Thymus (tissue), 11 donors: ENCODE measurements at regions not wholly inside any gene's neighbourhood (a gene's known extent, or its start where the extent isn't known, plus 50 kb on each side); places are given as distances from the start of the nearest gene placed in this dataset.
"Not testable (repeated sequence)": the region's sequence is repeated elsewhere in the genome, so short reads cannot be mapped to it uniquely, and the experiment has no call there.

ENCODE experiments used
- DNase-seq, 9 donors: peaks; one replicate each; pipeline ENCODE4 v3.0.0-alpha.2; 2013; ENCODE audit warnings: low spot score in 9 of 9, low read depth in 6 of 9, missing footprints in 1 of 9
- H3K27ac ChIP-seq, 2 donors: one replicate each; pipeline ENCODE4 v1.5.1; 2013; ENCODE audit warnings: control low read depth in 1 of 2, low read depth in 1 of 2, low read length in 1 of 2, mild to moderate bottlenecking in 1 of 2, moderate library complexity in 1 of 2
- H3K27me3 ChIP-seq, 2 donors: one replicate each; pipeline ENCODE4 v1.5.1; 2013; ENCODE audit warnings: low read length in 1 of 2; ENCODE audit not compliant: control insufficient read depth in 2 of 2, insufficient read depth in 1 of 2
- H3K36me3 ChIP-seq, 2 donors: one replicate each; pipeline ENCODE4 v1.5.1; 2013; ENCODE audit warnings: low read length in 1 of 2, mild to moderate bottlenecking in 1 of 2, moderate library complexity in 1 of 2; ENCODE audit not compliant: control insufficient read depth in 2 of 2, insufficient read depth in 2 of 2
- H3K4me1 ChIP-seq, 2 donors: one replicate each; pipeline ENCODE4 v1.5.1; 2013; ENCODE audit warnings: low read length in 2 of 2; ENCODE audit not compliant: control insufficient read depth in 2 of 2, insufficient read depth in 2 of 2
- H3K4me3 ChIP-seq, 2 donors: one replicate each; pipeline ENCODE4 v1.5.1; 2013; ENCODE audit warnings: low read length in 2 of 2, control low read depth in 1 of 2, mild to moderate bottlenecking in 1 of 2
- H3K9me3 ChIP-seq, 2 donors: one replicate each; pipeline ENCODE4 v1.5.1; 2013; ENCODE audit warnings: low read length in 1 of 2, mild to moderate bottlenecking in 1 of 2; ENCODE audit not compliant: control insufficient read depth in 2 of 2, insufficient read depth in 1 of 2
- WGBS: extraction: QIAGEN DNeasy Blood & Tissue Kit; methylation state at CpG from one replicate; pipeline ENCODE4 v1.1.7; 2013; 5-methylcytosine and 5-hydroxymethylcytosine counted together
- donor health status: healthy.

DNA sequence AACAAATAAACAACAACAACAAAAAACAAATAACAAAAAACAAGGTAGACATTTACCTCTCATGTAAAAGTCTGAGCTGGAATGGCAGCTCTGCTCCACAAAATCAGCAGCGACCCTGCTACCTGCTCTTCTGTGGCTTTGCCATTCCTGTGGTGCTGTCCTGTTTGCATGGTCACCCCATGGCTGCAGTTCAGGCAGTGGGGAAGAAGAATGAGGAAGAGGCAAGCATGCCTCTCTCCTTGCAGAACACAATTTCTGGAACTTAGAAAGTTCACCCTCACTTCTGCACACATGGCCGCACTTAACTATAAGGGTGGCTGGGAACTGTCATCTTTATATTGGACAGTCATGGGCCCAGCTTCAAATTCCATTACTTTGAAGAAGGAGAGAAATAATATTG is 84.8 kb upstream of the GNG12 start:
- H3K9me3 ChIP-seq, result no peaks in the 10 kb centered on the region
- WGBS, result 90% methylated on average over 2 of the region's 2 CpGs

DNA sequence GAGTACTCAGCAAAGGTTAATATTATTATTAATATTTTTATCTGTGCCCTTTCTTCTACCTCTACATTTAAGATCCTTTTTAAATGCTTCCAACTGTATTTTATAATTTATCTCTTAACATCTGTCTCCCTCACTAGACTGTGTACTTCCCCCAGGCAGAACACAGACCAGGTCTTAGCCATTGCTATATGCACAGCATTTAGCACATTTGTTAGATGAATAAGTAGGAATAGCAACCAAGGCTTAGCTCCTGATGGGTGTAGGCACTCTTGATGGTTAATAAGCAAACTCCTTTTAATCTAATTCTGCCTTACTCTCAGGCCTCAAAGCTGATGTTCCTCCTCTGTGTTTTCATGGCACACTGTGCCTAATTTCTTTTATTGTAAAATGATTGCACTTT is 83.7 kb upstream of the GNG12 start:
- Histone ChIP-seq H3K9me3 (no peaks in the 10 kb centered on the region), H3K4me3 (no peak overlapping the region), H3K27me3 (no peaks in the 10 kb centered on the region), H3K27ac (no peak overlapping the region), H3K4me1 (no peaks in the 10 kb centered on the region), H3K36me3 (no peaks in the 10 kb centered on the region)
- no peak for DNase-seq

More for the DNA sequence above, 84.8 kb upstream of the GNG12 start:
- Histone ChIP-seq H3K4me3 (no peak overlapping the region), H3K36me3 (no peaks in the 10 kb centered on the region), H3K27ac (no peak overlapping the region), H3K4me1 (no peaks in the 10 kb centered on the region), H3K27me3 (no peaks in the 10 kb centered on the region)
- DNase-seq, result no peak

DNA sequence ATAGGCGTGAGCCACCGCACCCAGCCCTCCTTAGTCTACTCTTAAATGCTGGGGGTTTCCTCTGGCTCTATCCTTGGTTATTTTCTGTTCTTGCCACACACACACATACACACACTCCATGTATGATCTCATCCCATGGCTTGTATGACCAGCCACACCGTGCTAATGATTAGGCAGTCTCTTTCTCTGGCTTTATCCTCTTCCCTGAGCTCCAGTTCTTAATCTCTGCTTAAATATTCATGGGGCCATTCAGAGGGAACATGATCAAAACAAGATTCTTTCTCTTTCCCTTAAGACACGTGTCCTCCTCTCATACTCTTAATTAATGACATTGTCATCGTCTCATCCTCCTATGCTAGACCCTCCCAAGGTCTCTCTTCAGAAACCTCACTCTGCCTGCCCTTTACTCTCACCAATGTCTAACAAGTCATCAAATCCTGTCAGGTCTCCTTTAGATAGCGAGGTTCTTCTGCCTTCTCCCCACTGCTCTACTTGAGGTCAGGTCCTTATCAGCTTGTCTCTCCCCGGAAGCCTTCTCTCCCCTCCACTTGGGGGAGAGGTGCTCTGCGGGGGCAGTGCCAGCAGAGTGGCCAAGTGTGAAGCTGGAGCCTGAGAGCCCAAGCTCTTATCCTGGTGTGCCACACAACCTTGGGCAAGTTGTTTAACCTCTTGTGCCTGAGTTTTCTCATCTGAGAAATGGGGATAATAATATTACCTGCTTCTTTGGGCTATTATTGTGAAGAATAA is 83.0 kb upstream of the GNG12 start:
- Histone ChIP-seq H3K4me1 (no peaks in the 10 kb centered on the region), H3K9me3 (no peaks in the 10 kb centered on the region), H3K4me3 (no peak overlapping the region), H3K27me3 (no peaks in the 10 kb centered on the region), H3K27ac (no peak overlapping the region), H3K36me3 (no peaks in the 10 kb centered on the region)
- 82% methylated on average over 8 of the region's 8 CpGs for WGBS
- no peak for DNase-seq

DNA sequence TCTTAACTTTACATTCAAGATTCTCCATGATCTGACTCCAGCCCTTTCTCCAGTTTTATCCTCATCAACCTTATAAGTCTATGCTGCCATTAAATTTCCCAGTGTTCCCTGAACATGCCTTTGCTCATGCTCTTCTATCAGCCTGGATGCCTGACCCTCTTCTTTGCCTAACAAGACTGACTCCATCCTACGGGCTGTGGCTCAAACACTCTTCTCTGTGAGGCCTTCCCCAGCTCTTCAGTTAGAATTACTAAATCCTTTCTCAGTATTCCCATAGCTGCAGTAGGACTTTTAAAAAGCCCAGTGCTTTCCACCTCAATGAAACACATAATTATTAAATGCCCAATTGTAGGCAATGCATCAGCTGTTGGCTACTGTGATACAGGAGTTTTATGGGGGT is 76.5 kb upstream of the GNG12 start:
- DNase-seq, result no peak
- no peaks in the 10 kb centered on the region for H3K36me3 ChIP-seq
- WGBS, result 96% methylated on average over 1 of the region's 1 CpG
- no peak overlapping the region for H3K27ac ChIP-seq
- H3K4me1 ChIP-seq, result peaks cover 0 to 3% of the 10 kb centered on the region in 2 donors
- H3K4me3 ChIP-seq, result no peak overlapping the region
- no peaks in the 10 kb centered on the region for H3K9me3 ChIP-seq
- no peaks in the 10 kb centered on the region for H3K27me3 ChIP-seq

DNA sequence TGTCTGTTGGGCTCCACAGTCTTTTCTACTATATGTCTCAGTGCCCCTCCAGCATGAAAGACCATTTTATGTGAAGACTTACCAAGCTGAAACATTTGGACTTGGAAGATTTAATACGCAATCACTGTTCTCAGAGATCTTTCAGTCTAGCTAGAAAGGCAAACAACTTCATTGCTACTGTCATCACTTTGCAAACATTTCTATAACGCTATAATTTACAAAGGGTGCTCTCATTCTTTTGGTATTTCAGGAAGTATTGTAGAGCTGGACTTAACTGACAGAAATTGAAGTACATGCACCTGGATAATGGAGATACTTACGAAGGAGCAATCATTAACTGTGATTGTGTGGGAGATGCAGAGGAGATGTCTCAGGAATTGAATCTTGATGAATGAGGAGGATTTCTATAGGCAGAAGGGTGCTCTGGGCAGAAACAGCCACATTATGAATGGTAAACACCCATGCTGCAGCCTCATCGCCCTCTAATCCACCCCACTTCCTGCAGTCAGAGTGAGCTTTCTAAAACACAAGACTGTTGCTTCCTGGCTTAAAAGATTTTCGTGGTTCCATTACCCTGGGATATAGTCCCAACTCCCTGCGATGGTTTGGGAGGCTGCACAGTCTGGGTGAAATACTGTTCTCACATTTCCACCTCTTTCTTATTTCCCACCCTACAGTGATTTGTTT is 75.1 kb upstream of the GNG12 start:
- WGBS, result 64% methylated on average over 6 of the region's 6 CpGs
- Histone ChIP-seq H3K27ac (no peak overlapping the region), H3K4me3 (no peak overlapping the region), H3K4me1 (peaks cover 0 to 3% of the 10 kb centered on the region in 2 donors), H3K36me3 (no peaks in the 10 kb centered on the region), H3K27me3 (no peaks in the 10 kb centered on the region), H3K9me3 (no peaks in the 10 kb centered on the region)
- DNase-seq, result no peak

DNA sequence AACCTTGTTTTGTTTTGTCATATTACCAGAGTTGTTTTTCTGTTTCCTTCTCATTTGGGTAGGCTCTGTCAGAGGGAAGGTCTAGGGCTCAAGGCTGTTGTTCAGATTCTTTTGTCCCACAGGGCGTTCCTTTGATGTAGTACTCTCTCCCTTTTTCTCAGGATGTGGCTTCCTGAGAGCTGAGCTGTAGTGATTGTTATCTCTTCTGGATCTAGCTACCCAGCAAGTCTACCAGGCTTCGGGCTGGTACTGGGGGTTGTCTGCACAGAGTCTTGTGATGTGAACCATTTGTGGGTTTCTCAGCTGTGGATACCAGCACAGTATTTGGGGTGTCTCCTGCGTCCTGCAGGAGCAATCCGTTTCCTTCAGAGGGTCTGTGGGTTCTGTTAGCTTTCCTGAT is 74.2 kb upstream of the GNG12 start:
- WGBS, result 30% methylated on average over 4 of the region's 4 CpGs
- not testable (repeated sequence) for H3K27me3 ChIP-seq, H3K9me3 ChIP-seq, H3K27ac ChIP-seq, H3K4me1 ChIP-seq, H3K36me3 ChIP-seq, H3K4me3 ChIP-seq
- DNase-seq, result peak in 2 of 9 donors; percentile 3 to 41

DNA sequence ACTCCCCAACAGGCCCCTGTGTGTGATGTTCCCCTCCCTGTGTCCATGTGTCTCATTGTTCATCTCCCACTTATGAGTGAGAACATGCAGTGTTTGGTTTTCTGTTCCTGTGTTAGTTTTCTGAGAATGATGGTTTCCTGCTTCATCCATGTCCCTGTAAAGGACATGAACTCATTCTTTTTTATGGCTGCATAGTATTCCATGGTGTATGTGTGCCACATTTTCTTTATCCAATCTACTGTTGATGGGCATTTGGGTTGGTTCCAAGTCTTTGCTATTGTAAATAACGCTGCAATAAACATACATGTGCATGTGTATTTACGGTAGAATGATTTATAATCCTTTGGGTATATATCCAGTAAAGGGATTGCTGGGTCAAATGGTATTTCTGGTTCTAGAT is 72.7 kb upstream of the GNG12 start:
- not testable (repeated sequence) for H3K9me3 ChIP-seq, H3K27me3 ChIP-seq, H3K4me3 ChIP-seq, DNase-seq, H3K36me3 ChIP-seq, H3K27ac ChIP-seq, H3K4me1 ChIP-seq
- 93% methylated on average over 2 of the region's 2 CpGs for WGBS

DNA sequence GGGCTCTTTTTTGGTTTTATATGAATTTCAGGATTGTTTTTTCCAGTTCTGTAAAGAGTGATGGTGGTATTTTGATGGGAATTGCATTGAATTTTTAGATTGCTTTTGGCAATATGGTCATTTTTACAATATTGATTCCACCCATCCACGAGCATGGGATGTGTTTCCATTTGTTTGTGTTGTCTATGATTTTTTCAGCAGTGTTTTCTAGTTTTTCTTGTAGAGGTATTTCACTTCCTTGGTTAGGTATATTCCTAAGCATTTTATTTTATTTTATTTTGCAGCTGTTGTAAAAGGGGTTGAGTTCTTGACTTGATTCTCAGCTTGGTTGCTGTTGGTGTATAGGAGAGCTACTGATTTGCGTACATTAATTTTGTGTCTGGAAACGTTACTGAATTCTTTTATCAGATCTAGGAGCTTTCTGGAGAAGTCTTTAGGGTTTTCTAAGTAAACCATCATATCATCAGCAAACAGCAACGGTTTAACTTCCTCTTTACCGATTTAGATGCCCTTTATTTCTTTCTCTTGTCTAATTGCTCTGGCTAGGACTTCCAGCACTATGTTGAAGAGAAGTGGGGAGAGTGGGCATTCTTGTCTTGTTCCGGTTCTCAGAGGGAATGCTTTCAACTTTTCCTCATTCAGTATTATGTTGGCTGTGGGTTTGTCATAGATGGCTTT is 69.4 kb upstream of the GNG12 start:
- DNase-seq, H3K36me3 ChIP-seq, H3K9me3 ChIP-seq, H3K4me1 ChIP-seq, H3K27me3 ChIP-seq, H3K4me3 ChIP-seq, H3K27ac ChIP-seq: not testable (repeated sequence)
- 63% methylated on average over 6 of the region's 6 CpGs for WGBS

DNA sequence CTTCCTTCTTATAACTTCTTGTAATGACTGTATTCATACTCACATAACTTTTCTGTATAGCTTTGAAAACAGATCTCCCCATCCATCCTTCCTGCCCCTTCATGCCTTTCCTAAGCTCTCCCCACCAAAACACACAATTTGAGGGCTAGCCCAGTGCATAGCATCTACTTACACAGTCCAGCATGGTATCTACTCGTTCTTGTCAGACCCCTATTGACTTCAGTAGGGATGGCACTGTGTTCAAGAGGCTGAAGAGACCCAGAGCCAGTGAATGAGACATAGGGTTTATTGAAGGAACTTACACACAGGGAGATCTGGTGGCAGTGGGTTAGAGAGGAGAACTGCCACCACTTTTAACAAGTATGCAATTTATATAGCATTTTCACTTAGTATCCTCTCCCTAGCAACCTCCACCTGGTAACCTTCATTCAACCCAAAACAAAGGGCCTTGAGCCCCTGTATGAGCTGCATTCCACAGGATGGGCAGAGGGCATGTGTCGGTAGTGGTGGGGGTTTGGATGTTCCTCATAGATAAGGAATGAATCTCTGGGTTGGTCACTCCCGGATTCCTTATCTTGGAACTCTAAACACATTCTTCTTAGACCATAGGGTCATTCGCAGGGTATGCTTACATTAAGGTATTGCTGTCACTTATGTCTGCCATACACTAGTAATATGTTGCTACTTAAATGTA is 64.9 kb upstream of the GNG12 start:
- 80% methylated on average over 4 of the region's 4 CpGs for WGBS
- Histone ChIP-seq H3K4me3 (no peak overlapping the region), H3K27me3 (no peaks in the 10 kb centered on the region), H3K27ac (no peak overlapping the region), H3K4me1 (no peaks in the 10 kb centered on the region), H3K9me3 (no peaks in the 10 kb centered on the region), H3K36me3 (no peaks in the 10 kb centered on the region)
- no peak for DNase-seq
